Smooth muscle cell of the brain vasculature (primary cell): ENCODE measurements at regions not wholly inside any gene's neighbourhood (a gene's known extent, or its start where the extent isn't known, plus 50 kb on each side); places are given as distances from the start of the nearest gene placed in this dataset.
"Not testable (repeated sequence)": the region's sequence is repeated elsewhere in the genome, so short reads cannot be mapped to it uniquely, and the experiment has no call there.

ENCODE experiments used
- DNase-seq: peaks from one replicate; pipeline ENCODE4 v3.0.0-alpha.2; 2012; ENCODE audit warnings: low read depth, low spot score

- no peak for DNase-seq
These were observed 78.0 kb upstream of the LHFPL2 start for GRCh38 chr5:78726571-78726970.

- DNase-seq, result no peak
These were observed 77.4 kb upstream of the LHFPL2 start for GRCh38 chr5:78726003-78726402.

GRCh38 chr5:78724061-78724460 is 75.5 kb upstream of the LHFPL2 start:
- DNase-seq, result no peak

- DNase-seq, result no peak
These were observed 72.4 kb upstream of the LHFPL2 start for GRCh38 chr5:78720997-78721396.

GRCh38 chr5:78720227-78720985 is 71.8 kb upstream of the LHFPL2 start:
- DNase-seq, result no peak

GRCh38 chr5:78719504-78720219 is 71.1 kb upstream of the LHFPL2 start:
- no peak for DNase-seq

GRCh38 chr5:78718824-78719223 is 70.3 kb upstream of the LHFPL2 start:
- peak; percentile 57 for DNase-seq

GRCh38 chr5:78717674-78718584 is 69.4 kb upstream of the LHFPL2 start:
- no peak for DNase-seq

- DNase-seq, result no peak
These were observed 67.6 kb upstream of the LHFPL2 start for GRCh38 chr5:78716206-78716605.

GRCh38 chr5:78715351-78715750 is 66.8 kb upstream of the LHFPL2 start:
- DNase-seq, result not testable (repeated sequence)

GRCh38 chr5:78711670-78712069 is 63.1 kb upstream of the LHFPL2 start:
- DNase-seq, result not testable (repeated sequence)

- DNase-seq, result not testable (repeated sequence)
These were observed 61.3 kb upstream of the LHFPL2 start for GRCh38 chr5:78709729-78710430.

GRCh38 chr5:78706825-78707224 is 58.3 kb upstream of the LHFPL2 start:
- no peak for DNase-seq

- DNase-seq, result no peak
These were observed 57.8 kb upstream of the LHFPL2 start for GRCh38 chr5:78706381-78706780.

- DNase-seq, result no peak
These were observed 57.3 kb upstream of the LHFPL2 start for GRCh38 chr5:78705826-78706225.

- DNase-seq, result no peak
These were observed 53.3 kb upstream of the LHFPL2 start for GRCh38 chr5:78701795-78702410.

- no peak for DNase-seq
These were observed 51.1 kb upstream of the LHFPL2 start for GRCh38 chr5:78699552-78700153.

- DNase-seq, result no peak
These were observed 49.7 kb upstream of the LHFPL2 start for GRCh38 chr5:78698191-78698791.
